Type B pancreatic cell (in vitro differentiated cells): ENCODE measurements at regions not wholly inside any gene's neighbourhood (a gene's known extent, or its start where the extent isn't known, plus 50 kb on each side); places are given as distances from the start of the nearest gene placed in this dataset.

Experiments used
- DNase-seq: peaks from one replicate; pipeline ENCODE4 v3.0.0; 2021; ENCODE audit warnings: mixed read lengths; ENCODE audit not compliant: unreplicated experiment; ENCODE audit errors: extremely low spot score
- H3K27ac Mint-ChIP-seq: 2 replicates; pipeline ENCODE4 v1.8.0; 2021; ENCODE audit warnings: mild to moderate bottlenecking, mixed read lengths
- H3K27me3 Mint-ChIP-seq: 2 replicates; pipeline ENCODE4 v1.8.0; 2021; ENCODE audit warnings: mixed read lengths
- H3K36me3 Mint-ChIP-seq: 2 replicates; pipeline ENCODE4 v1.8.0; 2021; ENCODE audit warnings: mixed read lengths
- H3K4me1 Mint-ChIP-seq: one replicate; pipeline ENCODE4 v1.8.0; 2021; ENCODE audit warnings: mixed read lengths; ENCODE audit not compliant: unreplicated experiment
- H3K4me3 Mint-ChIP-seq: 2 replicates; pipeline ENCODE4 v1.8.0; 2021; ENCODE audit warnings: mild to moderate bottlenecking, mixed read lengths
- H3K9me3 Mint-ChIP-seq: 2 replicates; pipeline ENCODE4 v1.8.0; 2021; ENCODE audit warnings: mixed read lengths
- TF ChIP-seq, protein P1 (sequence below): fragments of 200-600 bp; sonication (generic); conservative IDR thresholded peaks from 2 replicates; pipeline ENCODE4 v1.5.0; 2021; ENCODE audit warnings: antibody characterized with exemption, mild to moderate bottlenecking

- no peak for DNase-seq
- TF ChIP-seq, protein P1, sequence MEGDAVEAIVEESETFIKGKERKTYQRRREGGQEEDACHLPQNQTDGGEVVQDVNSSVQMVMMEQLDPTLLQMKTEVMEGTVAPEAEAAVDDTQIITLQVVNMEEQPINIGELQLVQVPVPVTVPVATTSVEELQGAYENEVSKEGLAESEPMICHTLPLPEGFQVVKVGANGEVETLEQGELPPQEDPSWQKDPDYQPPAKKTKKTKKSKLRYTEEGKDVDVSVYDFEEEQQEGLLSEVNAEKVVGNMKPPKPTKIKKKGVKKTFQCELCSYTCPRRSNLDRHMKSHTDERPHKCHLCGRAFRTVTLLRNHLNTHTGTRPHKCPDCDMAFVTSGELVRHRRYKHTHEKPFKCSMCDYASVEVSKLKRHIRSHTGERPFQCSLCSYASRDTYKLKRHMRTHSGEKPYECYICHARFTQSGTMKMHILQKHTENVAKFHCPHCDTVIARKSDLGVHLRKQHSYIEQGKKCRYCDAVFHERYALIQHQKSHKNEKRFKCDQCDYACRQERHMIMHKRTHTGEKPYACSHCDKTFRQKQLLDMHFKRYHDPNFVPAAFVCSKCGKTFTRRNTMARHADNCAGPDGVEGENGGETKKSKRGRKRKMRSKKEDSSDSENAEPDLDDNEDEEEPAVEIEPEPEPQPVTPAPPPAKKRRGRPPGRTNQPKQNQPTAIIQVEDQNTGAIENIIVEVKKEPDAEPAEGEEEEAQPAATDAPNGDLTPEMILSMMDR: no peak
- Mint-ChIP-seq H3K36me3 (no peaks in the 10 kb centered on the region), H3K27me3 (peaks cover 25% of the 10 kb centered on the region), H3K9me3 (peaks cover 5% of the 10 kb centered on the region), H3K27ac (no peak overlapping the region), H3K4me1 (no peaks in the 10 kb centered on the region), H3K4me3 (no peak overlapping the region)
Measured at GRCh38 chr2:239684271-239684810, 283.5 kb upstream of the HDAC4 start.

DNA sequence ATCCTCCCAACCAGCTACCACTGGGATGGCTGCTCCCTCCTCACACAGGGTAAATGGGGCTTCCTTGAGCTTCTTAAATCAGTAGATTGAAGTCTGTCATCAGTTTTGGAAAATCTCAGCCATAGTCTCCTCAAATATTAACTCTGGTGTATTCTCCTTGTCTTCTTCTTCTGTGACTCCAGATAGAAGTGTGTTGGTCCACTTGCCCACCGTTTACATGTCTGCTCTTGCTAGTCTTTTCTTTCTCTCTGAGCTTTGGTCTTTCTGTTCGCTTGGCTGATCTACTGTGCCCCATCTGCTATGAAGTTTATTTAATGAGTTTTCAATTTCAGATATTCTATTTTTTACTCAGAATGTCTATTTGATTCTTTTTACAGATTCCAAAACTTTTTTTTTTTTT, 281.7 kb upstream of the HDAC4 start:
- TF ChIP-seq, protein P1: no peak
- peaks cover 22% of the 10 kb centered on the region for H3K27me3 Mint-ChIP-seq
- H3K36me3 Mint-ChIP-seq: no peaks in the 10 kb centered on the region
- peaks cover 5% of the 10 kb centered on the region for H3K9me3 Mint-ChIP-seq
- H3K27ac Mint-ChIP-seq: no peak overlapping the region
- no peaks in the 10 kb centered on the region for H3K4me1 Mint-ChIP-seq
- H3K4me3 Mint-ChIP-seq: no peak overlapping the region
- no peak for DNase-seq

DNA sequence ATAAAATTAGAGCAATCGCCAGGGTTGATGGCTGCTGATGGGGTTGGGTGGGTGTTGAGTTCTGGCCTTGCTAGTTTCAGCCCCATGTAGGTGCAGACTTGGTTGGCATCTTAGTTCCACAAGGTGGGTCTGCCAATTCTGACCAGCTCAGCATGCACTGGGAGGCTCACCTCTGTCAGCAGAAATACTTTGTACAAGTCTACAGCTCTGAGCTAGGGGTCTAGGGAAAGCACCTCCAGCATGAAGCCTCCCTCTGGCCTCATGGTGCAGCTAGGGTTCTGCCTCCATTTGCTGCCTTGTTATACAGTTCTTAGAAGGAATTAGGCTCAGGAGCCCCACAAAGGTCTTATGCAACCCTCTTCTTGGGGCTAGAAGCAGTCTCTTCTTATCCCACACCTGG, 278.9 kb upstream of the HDAC4 start:
- no peak overlapping the region for H3K4me3 Mint-ChIP-seq
- no peak for DNase-seq
- H3K27ac Mint-ChIP-seq: no peak overlapping the region
- TF ChIP-seq, protein P1: no peak
- peaks cover 17% of the 10 kb centered on the region for H3K27me3 Mint-ChIP-seq
- H3K36me3 Mint-ChIP-seq: no peaks in the 10 kb centered on the region
- H3K4me1 Mint-ChIP-seq: no peaks in the 10 kb centered on the region
- peaks cover 5% of the 10 kb centered on the region for H3K9me3 Mint-ChIP-seq

DNA sequence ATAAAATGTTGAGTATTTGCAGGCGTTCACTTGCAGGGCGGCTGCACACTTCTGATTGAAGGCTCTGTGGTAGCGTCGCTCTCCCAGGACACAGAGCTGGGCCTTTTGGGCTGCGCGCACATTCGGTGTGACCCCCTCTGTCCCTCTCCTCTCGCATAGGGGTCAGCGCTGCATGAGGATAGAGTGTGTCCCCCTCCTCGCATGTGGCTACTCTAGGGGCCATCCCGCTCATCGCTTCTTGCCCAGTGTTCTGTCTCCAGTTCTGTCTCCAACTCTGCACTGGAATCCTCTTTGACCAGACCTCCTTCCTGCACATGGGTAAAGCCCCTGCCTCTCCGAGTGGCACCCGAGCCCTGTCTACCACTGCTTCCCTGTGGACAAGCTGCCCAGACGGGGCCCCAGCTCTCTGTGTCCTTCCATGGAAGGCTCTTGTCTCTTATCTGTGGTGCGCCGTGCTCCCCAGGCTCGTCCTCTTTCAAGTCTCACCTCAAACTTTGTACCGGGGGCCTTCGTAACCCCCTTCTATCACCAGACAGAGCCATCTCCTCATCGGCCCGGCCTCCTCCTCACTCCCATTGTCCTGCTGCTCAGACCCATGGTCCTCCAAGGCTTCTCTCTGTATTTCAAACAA, 278.0 kb upstream of the HDAC4 start:
- Mint-ChIP-seq H3K36me3 (no peaks in the 10 kb centered on the region), H3K9me3 (peaks cover 5% of the 10 kb centered on the region), H3K4me1 (no peaks in the 10 kb centered on the region), H3K27me3 (peaks cover 14% of the 10 kb centered on the region), H3K4me3 (no peak overlapping the region), H3K27ac (no peak overlapping the region)
- DNase-seq: peak; percentile 57
- TF ChIP-seq, protein P1: no peak

DNA sequence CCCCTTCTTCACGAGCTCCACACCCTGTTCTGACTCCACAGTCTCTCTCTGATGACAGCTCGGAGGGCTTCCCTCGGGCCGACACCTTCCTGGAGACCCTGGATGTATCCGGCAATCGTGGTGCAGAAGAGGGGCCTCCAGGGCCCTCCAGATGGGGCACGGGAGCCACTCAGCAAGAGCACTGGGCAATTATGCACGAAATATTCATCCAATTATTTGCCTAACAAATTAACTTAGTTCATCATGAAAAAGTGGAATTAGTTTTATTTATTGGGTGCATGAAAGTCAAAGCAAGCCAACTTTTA, 277.3 kb upstream of the HDAC4 start:
- TF ChIP-seq, protein P1: no peak
- Mint-ChIP-seq H3K36me3 (no peaks in the 10 kb centered on the region), H3K4me1 (no peaks in the 10 kb centered on the region), H3K27me3 (peaks cover 13% of the 10 kb centered on the region), H3K27ac (no peak overlapping the region), H3K9me3 (peaks cover 5% of the 10 kb centered on the region), H3K4me3 (no peak overlapping the region)
- DNase-seq: no peak
